ENCODE measurements at regions not wholly inside any gene's neighbourhood (a gene's known extent, or its start where the extent isn't known, plus 50 kb on each side); places are given as distances from the start of the nearest gene placed in this dataset.

DNA sequence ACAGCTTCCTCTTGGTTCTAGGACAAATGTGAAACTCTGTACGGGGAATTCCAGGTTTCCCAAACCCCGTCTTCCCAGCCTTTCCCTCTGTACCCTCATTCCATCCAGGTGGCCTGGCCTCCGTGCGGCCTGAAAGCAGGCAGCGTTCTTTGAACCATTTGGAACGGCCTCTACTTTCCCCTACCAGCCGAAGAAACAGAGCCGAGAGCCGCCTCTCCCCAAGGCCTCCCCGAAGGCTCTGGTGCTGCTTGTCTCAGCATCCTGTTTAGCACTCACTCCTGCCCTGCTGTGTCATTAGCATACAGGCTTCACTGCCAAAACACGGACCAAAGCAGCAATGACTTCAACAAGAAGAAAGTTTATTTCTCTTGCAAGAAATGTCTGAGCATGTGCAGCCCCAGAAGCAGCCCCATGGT is 137.7 kb downstream of the HSD17B3 start:
- no peak for TF ChIP-seq EZH2phosphoT487 (IDR thresholded peaks at IDR 0.05; ENCODE audit: borderline replicate concordance)
- TF ChIP-seq, protein P1, sequence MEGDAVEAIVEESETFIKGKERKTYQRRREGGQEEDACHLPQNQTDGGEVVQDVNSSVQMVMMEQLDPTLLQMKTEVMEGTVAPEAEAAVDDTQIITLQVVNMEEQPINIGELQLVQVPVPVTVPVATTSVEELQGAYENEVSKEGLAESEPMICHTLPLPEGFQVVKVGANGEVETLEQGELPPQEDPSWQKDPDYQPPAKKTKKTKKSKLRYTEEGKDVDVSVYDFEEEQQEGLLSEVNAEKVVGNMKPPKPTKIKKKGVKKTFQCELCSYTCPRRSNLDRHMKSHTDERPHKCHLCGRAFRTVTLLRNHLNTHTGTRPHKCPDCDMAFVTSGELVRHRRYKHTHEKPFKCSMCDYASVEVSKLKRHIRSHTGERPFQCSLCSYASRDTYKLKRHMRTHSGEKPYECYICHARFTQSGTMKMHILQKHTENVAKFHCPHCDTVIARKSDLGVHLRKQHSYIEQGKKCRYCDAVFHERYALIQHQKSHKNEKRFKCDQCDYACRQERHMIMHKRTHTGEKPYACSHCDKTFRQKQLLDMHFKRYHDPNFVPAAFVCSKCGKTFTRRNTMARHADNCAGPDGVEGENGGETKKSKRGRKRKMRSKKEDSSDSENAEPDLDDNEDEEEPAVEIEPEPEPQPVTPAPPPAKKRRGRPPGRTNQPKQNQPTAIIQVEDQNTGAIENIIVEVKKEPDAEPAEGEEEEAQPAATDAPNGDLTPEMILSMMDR (conservative IDR thresholded peaks at IDR 0.05; ENCODE audit: low read length) = no peak

All from Loucy (cell line).